HG02763 (cell line): ENCODE measurements at regions not wholly inside any gene's neighbourhood (a gene's known extent, or its start where the extent isn't known, plus 50 kb on each side); places are given as distances from the start of the nearest gene placed in this dataset.

Experiments used
- ATAC-seq: cut with Tn5 transposase; IDR thresholded peaks from one replicate; pipeline ENCODE4 v1.9.1; 2021; ENCODE audit warnings: mild to moderate bottlenecking, moderate library complexity; ENCODE audit not compliant: unreplicated experiment

DNA sequence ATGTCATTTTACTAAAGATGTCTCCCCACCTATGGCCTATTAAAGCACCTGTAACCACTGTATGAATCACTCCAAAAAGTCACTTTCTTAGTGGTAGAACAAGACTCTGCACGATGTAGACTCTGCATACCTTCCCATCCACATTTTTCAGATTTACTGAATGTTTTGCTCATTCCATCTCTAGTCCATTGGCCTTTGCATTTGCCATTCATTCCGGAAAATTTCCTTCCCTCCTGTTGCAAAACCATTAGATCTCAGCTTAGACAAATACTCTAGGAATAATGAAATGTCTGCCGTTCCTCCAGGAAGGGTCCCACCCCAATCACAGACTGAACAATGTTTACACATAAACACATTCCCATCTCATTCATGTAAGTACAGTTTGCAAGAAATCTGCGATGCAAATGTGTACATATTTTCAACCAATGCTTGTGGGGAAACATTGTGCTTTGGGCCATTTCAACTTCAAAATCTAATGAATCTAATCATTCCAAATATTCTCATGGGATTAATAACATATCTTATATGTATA is 146.3 kb upstream of the XYLT1 start:
- no peak for ATAC-seq

DNA sequence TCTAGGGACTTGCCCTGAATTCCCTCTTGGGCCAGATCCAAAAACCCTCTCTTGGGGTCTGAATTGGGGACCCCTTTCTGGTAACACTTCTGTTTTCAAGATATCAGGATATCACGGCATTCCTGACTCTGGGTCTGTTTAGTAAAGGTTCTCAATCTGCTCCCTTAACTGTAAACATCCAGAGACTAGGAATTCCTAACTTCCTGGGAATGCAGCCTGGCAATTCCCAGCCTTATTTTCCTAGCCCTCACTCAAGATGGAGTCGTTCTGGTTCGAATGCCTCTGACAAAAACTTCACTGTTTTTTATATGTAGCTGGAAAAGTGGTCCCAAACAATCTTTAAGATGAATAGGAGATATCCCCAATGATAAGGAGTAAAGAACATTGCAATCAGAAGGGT is 141.6 kb upstream of the XYLT1 start:
- ATAC-seq = no peak

DNA sequence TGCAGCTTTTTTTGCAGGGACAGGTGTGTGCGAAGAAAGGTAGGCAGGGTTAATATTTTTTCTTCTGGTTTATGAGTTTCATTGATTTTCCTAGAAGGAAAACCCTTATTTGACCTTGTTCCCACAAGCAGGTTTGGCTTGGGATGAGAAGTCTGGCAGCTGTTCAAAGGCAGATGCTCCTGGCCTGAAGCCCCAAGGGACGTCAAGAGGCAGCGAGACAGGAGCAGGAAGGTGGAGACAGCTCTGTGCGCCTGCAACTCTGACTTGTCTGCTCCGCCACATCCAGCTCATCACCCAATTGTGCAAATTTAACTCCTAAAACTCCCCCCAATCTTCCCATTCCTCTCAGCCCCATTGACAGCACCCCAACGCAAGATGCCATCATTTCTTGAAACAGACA is 136.8 kb upstream of the XYLT1 start:
- no peak for ATAC-seq

DNA sequence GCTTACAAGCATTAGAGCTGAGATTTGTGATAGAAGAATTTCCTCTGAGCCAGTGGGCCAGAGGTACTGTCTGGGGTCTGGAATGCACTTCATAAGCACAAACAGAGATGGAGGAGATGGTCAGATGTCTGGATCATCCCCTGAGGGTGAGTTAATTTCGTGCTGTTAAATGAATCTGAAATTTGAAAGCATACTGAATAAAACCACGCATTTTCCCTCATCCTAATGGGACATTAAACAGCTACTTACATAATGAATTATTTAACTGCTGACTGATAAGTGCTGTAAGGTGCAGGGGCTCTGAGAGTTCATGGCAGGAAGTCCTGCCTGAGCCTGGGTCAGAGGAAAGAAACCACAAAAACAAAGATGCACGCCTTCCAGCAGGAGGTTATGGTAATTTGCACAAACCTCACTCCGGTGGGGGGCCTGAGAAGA is 136.3 kb upstream of the XYLT1 start:
- ATAC-seq = no peak

DNA sequence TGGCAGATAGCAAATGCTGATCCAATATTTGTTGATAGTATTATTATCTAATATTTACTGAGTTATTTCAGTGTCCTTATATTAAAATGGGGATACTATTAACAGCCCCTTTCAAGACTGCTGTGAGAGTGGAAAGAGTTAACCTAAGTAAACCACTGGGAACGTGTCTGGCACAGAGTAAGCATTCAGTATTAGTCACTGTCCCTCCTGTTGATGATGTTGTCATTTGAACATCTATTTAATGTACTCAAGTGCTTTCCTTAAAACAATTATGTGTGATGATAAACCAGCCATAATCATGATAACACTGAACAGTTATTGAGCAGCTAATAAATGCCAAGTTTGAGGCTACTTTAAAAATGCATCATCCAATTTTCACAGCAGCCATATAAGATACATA is 135.7 kb upstream of the XYLT1 start:
- ATAC-seq = no peak

DNA sequence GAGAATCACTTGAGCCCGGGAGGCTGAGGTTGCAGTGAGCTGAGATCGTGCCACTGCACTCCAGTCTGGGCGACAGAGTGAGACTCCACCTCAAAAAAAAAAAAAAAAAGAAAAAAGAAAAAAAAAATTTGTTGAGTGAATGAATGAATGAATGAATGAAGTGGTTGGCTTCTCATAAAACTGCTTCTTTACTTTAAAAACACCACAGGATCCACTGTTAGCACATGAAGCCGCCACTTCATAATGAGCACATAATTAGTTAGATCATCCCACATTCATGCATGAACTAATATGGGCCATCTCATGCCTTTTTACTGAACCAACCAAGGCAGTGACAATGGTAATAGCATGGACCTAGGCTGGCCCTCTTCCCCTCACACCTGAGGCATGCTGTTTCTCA is 135.0 kb upstream of the XYLT1 start:
- no peak for ATAC-seq

DNA sequence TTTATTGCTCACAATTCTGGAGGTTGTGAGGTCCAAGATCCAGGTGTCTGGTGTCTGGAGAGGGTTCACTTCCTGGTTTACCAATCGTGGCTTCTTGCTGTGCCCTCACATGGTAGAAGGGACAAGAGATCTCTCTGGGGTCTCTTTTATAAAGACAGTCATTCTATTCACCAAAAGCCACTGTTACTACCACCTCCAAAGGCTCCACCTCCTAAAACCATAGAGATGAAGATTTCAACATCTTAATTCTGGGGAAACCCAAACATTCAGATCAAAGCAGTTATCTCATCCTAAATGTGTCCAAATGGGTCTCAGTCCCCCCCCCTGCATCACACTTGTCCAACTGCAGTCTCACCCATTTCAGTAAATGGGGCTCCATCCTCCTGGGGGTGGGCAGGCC is 132.9 kb upstream of the XYLT1 start:
- ATAC-seq = no peak

DNA sequence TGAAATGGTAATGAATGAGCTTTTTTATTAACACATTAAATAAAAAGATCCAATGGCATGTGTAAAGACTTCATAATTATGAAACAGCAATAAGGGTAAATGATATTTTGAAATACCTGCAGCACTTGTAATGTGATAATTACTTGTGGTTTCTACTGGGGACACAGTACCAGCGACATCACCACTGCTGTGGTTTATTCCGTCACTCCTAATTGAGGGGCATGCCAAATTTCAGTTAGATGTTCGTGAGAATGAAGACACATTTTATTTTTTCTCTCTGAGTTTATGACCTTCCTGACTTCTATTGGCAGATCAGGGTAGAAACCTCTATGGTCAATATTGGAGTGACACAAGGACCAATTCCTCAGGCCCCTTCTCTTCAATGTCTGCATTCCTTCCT is 131.9 kb upstream of the XYLT1 start:
- ATAC-seq = no peak

DNA sequence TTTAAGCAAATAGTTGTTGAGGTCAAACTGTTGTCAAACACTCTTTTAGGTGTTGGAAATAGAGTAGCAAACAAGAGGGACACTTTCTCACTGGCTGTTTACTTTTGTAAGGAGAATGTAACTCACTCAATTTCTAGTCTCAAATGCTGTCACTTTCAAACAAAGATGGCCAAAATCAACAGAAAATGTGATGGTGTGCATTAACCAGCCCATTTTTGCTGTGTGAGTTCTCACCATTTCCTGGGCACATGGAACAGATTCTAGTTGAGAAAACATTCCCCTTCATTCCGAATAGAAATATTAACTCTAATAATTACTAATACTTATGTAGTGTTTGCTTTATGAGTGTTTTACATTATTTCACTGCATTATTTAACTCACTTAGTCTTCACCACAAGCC is 128.2 kb upstream of the XYLT1 start:
- ATAC-seq = no peak

DNA sequence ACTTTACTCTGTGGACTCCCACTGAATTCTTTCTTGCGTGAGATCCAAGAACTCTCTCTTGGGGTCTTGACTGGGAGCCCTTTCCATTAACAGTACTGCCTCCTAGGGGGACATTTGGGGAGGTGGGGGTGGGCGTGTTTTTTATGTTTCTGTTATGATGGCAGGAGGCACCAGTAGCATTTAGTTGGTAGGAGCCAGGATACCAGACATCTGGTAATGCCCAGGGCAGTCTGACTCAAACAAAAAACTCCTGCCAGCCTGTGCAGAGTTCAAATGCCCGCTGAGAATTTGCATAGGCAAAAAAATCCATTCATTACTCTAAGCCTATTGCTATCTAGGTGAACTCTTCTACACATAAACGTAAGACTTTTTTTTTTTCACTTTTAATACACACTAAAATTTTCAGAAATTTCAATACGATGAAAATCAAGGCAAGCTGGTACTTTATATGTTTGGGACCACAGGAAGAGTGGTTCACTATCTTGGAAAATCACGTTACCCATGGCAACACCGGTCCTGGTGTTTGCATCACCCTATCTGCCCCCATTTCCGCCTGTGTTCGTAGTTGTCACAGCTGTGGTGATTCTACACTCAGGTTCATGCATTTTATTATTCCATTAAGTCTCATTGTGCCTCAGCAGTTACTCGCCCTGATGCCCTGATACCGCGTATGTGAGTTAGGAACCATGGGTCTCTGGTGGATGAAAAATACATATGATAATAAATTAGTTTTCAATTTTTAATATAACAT is 121.1 kb upstream of the XYLT1 start:
- ATAC-seq = no peak

DNA sequence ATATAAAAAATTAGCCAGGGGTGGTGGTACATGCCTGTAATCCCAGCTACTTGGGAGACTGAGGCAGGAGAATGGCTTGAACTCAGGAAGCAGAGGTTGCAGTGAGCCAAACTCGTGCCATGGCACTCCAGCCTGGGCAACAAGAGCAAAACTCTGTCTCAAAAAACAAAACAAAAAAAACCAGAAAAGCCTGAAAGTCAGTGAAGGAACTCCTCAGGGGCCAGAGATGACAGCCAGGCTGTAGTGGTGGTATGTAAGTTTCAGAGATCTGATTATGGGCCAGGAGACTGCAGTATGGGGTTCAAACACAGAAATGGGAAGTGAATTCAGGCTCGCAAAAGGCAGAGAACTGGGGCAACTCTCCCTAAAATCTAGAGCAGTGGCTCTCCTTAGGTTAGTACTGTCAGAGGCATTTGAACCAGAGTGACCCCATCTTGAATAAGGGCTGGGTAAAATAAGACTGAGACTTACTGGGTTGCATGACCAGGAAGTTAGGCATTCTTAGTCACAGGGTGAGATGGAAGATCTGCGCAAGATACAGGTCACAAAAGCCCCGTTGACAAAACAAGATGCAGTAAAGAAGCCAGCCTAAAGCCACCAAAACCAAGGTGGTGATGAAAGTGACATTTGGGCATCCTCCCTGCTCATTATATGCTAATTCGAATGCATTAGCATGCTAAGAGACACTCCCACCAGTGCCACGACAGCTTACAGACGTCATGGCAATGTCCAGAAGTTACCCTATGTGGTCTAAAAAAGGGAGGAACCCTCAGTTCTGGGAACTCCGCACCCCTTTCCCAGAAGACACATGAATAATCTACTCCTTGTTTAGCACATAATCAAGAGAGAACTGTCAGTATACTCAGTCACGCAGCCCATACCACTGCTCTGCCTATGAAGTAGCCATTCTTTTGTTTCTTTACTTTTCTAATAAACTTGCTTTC is 120.2 kb upstream of the XYLT1 start:
- ATAC-seq = no peak

DNA sequence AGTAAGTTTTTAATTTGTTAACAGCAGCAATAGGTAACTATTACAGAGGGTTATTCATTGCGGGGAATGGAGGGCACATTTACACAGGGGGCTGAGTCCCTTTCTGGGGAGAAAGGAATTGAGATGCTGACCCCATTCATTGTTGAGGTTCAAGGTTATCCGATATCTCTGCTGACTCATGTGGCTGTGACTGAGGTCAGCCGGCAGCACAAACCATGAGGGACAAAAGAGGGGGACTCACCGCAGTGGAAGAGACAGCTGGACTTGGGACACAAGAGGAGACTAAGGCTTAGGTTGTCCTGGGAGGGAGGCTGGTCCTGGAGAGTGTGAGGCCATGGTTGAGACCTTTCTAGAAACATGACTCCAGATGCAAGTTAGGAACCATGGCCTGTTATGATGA is 119.1 kb upstream of the XYLT1 start:
- ATAC-seq = no peak

DNA sequence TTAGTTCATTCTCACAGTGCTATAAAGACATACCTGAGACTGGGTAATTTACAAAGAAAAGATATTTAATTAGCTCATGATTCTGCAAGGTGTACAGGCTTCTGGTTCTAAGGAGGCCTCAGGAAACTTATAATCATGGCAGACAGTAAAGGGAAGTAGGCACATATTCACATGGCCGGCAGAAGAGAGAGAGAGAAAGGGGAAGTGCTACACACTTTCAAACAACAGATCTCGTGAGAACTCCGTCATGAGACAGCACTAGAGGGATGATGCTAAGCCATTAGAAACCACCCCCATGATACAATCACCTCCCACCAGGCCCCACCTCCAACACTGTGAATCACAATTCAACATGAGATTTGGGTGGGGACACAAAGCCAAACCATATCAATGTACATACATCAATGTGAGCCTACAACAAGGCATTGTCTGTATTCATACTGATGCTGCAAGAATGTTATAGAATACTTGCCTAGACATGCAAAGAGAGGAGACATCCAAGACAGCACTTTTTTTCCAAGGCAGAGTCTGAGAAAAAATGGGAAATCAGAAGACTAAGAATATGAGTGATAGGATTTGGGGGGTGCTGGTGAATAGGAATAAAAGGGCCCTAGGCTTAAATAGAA is 114.8 kb upstream of the XYLT1 start:
- no peak for ATAC-seq

DNA sequence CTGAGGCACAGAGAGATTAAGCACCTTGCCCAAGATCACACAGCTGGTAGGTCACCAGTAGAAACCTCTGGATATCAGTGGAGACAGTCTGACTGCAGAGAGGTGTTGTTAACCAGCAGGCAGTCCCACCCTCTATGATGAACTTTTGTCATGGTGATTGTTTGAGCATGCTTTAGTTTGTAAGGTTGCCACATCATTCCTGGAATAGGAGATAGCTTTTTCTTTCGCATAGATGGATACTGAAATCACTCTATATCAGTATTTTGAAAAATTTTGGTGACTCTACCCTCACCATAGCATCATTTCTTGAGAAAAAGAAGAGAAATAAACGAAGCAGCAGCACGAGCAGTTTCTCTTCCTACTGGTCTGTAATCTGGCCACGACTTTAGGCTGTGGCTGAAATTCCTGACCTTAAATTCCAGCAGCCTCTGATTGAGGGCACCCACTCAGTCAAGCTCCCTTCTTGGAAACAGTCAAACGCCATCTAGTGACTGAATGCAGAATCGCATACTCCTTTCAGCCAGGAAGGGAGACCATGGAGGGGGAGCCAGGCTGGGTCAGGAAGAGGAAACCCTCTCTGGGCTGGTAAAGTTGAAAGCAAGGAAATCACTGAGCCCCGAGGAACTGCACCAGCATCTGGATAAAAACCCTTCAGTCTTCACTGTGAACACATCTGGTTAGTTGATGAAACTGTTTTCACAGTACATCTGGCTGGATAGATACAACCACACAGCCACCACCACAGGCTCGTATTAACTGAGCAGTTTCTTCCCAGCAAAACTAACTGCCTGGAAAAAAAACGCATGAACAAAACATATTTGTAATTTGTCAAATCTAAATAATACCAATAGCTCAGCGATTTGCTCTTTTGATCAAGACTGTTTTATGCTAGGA is 108.5 kb upstream of the XYLT1 start:
- ATAC-seq = no peak

DNA sequence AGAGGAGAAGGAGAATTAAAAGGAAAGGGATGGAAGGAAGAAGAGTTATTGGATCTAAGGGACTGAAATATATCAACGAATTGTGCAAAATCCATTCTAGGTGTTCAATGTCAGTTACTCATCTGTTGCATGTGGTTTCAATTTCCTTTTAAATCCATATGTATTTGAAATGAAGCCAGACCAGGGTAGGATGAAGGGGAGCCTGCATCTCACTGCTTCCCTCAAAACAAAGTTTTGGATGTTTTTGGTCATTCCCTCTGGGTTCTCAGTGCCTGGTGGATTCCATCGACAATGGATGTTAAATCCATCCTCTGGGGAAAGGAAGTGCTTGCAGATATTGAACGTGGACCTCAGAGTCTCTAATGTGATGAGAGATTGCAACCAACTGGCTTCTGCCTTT is 103.5 kb upstream of the XYLT1 start:
- no peak for ATAC-seq

DNA sequence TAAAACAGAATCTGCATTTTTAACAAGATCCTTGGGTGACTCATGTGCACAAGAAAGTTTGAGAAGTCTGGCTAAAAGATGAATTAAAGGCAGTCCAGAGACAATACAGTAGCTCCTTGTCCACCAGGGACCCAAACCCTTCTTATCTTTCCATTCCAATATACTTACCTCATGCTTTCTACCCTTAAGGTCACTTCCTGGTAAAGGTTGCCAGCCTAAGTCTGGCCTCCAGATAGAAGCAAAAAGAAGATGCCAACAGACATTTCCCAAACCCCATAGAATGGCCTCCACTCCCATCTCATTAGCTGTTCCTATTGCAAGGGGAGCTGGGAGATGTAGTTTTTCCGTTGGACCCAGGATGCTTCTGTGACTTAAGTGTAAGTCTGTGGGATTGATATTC is 101.4 kb upstream of the XYLT1 start:
- ATAC-seq = no peak

DNA sequence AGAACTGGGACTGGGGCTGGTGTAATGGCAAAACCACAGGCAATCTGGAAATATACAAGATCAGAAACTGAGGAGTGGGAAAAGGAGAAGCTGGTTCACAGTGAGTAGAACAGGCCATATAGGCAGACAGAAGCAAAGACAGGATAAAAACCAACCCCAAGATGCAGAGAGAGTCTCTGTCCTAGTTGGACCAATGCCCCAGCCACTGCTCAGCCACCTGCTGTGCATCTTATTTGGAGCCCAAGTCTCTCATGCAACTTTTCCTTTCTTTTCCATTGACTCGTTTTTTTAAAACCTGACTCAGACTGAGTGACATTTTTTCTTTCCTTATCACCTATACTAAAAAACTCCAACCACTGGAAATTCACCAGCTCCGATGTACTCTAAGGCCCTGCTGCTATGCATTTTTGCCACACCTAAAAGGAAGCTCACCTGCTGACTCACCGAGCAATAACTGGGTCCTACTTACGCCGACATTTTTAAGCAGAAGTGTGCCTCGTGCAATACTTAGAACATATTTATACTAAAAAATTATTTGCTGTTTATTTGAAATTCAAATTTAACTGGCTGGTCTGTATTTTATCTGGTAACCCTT is 100.8 kb upstream of the XYLT1 start:
- ATAC-seq = no peak

DNA sequence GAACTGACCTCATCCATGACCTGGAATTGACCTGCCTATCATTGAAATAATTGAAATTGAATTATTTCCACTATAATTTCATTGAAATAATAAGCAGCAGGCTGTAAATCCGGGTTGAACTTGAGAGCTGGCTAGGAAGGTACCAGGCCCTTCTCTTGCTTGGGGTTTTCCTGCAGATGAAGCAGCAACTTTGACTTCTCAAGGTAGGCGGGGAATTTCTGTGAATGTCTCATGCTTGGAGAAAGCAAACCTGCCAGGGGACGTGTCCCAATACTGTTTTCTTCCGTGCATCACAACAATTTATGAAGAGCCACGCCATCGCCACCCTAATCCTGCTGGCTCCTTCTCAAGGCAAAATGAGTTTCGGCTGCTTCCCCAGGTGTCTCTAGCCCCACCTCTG is 97.5 kb upstream of the XYLT1 start:
- ATAC-seq = no peak

DNA sequence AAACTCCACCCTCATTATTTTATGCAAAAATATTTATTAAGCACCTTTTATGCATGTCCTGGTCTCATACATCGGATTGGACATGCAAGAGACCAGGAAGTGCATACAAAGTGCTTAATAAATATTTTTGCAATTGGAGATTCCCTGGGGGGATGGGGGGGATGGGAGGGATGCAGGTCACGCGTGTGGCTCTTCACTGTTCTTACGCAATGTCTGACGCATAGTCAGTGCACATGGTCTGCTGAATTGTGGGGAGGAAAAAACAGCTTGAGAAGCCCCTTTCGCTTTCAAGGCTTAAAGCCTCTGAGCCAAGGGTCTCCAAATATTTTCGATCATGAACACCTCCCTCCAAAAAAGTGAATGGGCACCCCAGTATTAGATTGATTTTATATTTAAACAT is 96.7 kb upstream of the XYLT1 start:
- ATAC-seq = no peak
